ENCODE measurements at regions not wholly inside any gene's neighbourhood (a gene's known extent, or its start where the extent isn't known, plus 50 kb on each side); places are given as distances from the start of the nearest gene placed in this dataset.

GRCh38 chr4:14792702-14793227 is 209.5 kb upstream of the CPEB2 start:
- no peak for DNase-seq (ENCODE audit: low spot score)

DNA sequence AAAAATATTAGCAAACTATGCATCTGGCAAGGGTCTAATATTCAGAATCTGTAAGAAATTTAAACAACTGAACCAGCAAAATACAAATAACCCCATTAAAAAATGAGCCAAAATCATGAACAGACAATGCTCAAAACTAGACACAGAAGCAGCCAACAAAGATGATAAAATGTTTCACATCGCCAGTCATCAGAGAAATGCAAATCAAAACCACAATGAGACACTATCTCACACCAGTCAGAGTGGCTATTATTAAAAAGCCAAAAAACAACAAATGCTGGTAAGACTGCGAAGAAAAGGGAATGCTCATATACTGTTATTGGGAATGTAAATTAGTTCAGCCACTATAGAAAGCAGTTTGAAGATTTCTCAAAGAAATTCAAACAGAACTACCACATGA is 201.3 kb upstream of the CPEB2 start:
- DNase-seq (ENCODE audit: low spot score), result no peak

GRCh38 chr4:14802596-14802995 is 199.7 kb upstream of the CPEB2 start:
- no peak for DNase-seq (ENCODE audit: low spot score)

DNA sequence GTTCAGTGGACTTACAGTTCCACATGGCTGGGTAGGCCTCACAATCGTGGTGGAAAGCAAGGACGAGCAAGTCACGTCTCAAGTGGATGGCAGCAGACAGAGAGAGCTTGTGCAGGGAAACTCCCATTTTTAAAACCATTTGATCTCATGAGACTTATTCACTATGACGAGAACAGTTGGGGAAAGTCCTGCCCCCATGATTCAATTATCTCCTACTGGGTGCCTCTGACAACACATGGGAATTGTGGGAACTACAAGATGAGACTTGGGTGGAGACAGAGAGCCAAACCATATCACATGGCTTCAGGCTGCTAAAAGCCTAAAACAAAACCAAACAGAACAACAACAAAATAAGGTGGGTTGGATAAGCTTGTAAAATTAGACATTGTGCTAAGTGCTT is 194.4 kb upstream of the CPEB2 start:
- DNase-seq (ENCODE audit: low spot score), result no peak

- DNase-seq (ENCODE audit: low spot score), result no peak
Observed at GRCh38 chr4:14809203-14809602, 193.1 kb upstream of the CPEB2 start.

DNA sequence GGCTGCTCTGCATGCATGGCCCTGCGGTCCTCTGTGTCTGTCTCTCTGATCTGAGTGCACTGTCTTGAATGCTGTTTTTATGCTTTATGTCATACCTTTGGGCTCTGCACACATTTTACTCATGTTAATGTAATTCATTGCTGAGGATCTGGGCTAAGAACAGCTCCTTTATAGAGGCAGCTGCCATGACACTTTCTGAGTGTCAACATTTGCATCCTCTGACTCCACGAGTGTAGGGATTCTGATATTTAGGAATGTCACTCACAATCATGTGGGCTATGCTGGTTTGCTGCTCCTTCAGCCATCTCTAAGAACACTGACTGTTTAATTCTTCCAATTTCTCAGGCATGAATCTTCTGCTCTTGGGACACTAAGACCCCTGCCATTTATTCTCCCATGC is 192.2 kb upstream of the CPEB2 start:
- DNase-seq (ENCODE audit: low spot score), result no peak

DNA sequence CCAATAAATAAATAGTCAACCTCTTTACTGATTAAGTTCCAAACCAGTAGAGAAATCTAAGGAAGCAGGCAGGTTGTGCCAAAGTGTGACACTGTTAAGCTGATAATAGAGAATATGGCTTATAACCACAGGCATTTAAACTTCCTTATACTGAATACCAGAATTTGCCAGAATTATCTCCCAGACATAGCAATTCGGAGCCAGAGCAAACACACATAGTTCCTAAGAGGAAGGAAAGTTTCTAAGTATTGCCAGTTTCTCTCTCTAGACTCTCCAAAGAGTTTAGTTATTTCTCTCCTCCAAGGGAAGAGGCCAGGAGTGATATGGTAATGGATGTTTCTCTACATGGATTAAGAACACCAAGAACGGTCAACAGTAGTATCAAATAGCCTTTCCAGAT is 191.7 kb upstream of the CPEB2 start:
- no peak for DNase-seq (ENCODE audit: low spot score)

DNA sequence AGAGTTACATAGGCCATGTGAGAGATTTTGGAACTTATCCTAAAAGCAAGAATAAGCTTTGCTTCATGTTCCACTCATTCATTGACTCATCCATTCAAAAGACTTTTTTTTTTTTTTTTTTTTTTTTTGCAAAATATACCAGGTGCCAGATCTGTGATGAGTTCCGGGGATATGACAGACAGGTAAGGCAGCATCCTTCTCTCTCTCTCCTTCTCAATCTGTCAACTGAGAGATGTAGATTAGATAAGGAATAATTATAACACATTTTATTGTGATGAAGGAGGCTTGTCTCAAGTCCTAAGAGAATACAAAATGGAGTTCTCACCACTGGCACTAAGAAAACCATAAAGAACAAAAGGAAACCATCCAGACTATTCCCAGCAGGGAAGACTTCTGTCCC is 190.2 kb upstream of the CPEB2 start:
- DNase-seq (ENCODE audit: low spot score), result no peak

DNA sequence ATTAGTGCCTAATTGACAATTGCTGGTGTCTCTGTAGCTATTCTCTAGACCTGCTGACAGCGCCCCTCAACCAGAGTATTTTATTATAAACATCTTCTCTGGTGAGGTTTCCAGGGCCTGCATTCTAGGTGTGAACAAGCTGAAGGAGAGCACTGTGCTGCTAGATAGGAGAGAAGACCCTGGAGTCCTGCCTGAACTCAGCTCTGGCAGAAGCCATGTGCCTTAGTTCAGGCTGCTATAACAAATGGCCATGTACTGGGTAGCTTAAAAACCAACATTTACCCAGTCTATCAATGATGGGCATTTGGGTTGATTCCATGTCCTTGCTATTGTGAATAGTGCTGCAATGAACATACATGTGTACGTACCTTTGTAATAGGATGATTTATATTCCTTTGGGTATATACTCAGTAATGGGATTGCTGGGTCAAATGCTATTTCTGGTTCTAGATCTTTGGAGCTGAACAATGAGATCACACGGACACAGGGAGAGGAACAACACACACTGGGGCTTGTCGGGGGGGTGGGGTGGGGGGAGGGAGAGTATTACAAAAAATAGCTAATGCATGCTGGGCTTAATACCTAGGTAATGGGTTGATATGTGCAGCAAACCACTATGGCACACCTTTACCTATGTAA is 185.5 kb upstream of the CPEB2 start:
- no peak for DNase-seq (ENCODE audit: low spot score)

DNA sequence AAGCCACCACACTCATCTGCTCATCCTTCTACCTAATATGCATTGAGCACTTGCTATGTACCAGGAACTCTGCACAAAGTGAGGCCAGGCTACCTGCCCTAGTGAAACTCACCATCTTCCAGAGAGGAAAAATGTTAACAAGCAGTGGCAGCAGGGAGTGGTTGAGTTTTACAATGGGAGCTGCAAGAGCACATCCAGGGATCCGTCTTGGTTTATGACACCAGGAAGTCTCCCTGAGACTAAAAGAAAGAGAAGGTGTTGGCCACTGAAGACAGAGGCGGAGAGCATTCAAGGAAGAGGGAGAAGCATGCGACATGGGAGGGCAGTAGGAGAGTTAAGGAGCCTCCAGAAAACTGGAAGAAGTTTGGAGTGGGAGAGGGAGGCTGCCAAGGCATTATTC is 178.1 kb upstream of the CPEB2 start:
- DNase-seq (ENCODE audit: low spot score), result no peak

DNA sequence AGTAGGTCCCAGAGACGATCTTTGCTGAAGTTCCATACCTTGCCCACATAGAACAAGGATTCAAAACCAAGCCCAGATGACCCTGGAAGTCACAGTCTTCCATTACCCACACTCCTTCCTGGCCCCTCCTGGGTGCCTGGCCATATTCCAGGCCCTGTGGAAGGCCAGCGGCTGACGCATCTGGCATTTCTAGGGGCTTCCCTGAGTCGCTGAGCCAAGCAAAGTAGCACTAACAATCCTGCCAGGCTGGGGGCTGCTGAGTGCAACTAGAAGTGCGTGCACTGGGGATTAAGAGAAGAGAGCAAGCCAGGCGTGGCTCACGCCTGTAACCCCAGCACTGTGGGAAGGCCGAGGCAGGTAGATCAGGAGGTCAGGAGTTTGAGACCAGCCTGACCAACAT is 175.2 kb upstream of the CPEB2 start:
- DNase-seq (ENCODE audit: low spot score), result no peak

DNA sequence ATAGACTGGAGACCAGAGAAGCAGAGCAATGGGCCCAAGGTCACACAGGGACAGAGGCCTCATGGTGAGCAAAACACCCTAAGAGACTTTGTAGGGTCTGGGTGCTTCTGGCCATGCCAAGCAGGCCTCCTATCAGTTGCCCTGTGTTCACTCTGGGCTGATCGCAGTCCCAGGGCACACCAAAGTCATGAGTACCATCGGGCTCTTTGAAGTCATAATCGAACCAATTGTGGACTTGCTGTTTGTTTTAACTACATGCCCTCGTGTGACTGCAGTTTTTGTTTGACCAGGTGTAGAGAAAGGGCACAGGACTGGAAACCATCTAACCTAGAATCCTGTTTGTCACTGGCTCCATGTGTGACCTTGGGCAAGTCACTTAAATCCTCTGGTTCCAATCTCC is 172.5 kb upstream of the CPEB2 start:
- no peak for DNase-seq (ENCODE audit: low spot score)

GRCh38 chr4:14831416-14831815 is 170.9 kb upstream of the CPEB2 start:
- DNase-seq (ENCODE audit: low spot score), result no peak

DNA sequence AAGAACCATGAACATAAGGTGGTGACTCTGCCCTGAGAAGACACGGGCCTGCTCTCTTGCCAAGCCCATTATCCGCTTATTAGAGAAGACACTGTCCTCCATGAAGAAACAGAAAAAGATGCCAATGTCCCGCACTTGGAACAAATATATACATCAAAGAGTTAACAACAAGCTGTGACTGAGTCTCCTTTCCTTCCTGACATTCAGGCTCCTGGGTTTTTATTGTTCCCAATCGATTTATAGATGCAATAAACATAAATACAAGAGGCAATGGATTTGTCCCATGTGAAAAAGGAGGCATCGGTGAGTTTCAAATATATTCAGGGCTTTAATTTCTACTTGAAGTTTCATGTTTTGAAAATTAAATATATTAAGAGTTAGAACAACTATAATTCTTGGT is 169.2 kb upstream of the CPEB2 start:
- DNase-seq (ENCODE audit: low spot score), result no peak

GRCh38 chr4:14834382-14834781 is 167.9 kb upstream of the CPEB2 start:
- no peak for DNase-seq (ENCODE audit: low spot score)

DNA sequence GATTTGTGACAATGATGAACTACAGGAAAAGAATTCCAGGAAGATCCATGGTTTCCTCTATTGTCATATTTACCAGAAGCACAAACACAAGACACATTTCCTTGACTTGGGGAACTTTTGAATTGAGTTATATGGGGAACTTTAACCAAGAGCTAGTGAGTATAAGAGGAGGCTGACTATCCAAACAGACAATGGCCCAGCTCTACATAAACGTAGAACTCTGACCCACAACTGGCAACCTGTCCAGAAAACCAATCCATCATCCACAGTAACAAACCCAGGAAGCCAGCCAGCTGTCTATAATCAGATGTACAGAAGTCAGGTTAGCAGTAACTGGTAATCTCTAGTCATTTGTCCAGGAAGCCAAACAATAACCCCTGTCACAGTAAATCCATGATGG is 167.0 kb upstream of the CPEB2 start:
- DNase-seq (ENCODE audit: low spot score), result no peak

- DNase-seq (ENCODE audit: low spot score), result no peak
Observed at GRCh38 chr4:14835708-14836425, 166.4 kb upstream of the CPEB2 start.

DNA sequence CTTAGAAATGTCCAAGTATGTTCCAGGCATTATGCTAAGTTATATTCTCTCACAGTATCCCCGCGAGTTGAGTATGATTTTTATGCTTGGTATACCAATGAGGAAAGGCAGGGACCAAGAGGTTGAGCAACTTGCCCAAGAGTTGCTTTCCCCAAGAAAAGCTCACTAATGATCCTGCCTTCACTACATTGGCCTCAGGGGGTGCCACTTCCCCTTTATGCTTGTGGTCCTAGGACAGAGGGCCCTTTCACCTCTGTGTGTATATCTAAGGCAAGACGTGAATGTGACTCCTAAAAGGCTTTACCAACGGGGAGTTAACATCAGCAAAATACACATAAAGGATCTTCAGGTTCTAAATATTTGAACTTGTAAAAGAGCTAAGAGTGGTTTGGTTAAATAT is 164.4 kb upstream of the CPEB2 start:
- no peak for DNase-seq (ENCODE audit: low spot score)

DNA sequence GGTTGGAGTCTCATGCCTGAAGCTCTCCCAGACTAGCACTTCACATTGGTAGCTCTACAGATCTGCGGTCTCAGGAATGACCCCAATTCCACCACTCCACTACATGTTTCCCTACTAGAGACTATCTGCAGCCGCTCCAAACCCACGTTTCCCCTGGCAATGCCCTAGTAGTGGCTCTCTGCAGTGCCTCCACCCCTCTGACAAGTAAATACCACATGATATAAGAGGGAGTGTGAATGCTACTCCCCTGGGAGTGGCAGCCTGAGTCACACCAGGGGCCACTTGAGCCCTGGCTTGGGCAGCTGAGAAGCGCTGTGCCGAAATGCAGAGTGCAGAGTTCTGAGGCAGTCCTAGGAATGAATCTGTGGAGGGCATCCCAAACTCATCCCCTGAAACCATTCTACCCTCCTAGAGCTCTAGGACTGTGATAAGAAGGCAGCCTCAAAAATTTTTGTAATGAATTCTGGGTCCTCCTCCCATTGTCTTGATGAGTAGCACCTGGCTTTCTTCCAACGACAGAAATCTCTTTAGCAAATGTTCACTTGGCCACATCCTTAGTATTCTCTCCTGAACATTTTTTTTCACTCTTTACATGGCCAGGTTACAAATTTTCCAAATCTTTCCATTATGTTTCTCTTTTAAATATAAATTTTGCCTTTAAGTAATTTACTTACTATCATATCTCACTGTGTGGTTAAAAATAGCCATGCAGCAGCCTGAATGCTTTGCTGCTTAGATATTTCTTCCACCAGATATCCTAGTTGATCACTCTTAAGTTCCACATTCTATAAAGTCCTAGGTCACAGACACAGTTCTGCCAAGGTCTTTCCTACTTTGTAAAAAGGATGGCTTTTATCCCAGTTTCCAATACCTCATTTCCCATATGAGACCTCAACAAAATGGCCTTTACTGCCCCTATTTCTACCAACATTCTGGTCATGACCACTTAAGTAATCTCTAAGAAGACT is 160.2 kb upstream of the CPEB2 start:
- no peak for DNase-seq (ENCODE audit: low spot score)

DNA sequence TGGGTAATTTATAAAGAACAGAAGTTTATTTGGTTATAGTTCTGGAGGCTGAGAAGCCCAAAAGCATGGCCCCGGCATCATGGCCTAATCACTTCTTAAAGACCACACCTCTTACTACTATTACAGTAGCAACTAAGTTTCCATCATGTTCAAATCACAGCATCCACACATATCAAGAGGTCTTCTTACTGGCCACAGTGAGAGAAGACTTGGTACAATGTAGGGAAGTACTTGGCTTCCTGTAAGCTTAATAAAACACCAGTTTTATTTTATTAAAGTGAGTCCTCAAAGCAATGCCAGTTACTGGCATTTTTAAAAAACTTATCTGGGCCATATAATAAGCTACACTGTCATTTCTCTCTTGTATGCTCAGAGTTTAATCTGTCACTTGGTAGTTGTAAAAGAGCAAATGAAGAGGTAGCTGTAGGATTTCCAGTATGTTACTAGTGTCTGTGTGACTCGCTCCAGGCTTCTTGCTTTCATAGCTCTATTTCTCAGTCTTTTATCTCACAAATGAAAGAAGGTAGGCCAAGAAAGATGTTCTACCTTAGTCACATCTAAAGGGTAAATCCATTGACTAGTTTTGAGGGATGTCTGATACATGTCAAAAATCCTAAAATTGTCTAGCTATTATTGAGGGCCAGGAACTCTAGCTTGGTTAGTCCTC is 159.2 kb upstream of the CPEB2 start:
- no peak for DNase-seq (ENCODE audit: low spot score)

DNA sequence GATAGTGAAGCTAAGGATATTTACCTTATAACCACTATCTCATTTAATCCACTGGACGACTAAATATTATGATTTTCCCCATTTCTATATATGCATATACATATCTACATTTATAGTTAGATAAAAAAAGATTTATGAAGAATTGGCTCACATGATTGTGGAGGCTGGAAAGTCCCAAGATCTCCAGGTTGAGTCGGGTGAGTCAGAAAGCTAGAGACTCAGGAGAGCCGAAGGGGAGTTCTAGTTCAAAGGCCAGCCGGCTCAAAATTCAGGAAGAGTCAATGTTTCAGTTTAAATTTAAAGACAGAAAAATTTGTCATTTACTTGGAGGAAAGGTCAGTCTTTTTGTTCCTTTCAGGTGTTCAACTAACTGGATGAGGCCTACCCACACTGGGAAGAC is 158.2 kb upstream of the CPEB2 start:
- DNase-seq (ENCODE audit: low spot score), result no peak

- no peak for DNase-seq (ENCODE audit: low spot score)
Observed at GRCh38 chr4:14848229-14848628, 154.1 kb upstream of the CPEB2 start.

Data from ecto neural progenitor cell (in vitro differentiated cells).